Stimulated activated CD8-positive, alpha-beta memory T cell treated with anti-CD3 and anti-CD28 coated beads, Interleukin-12 subunit alpha, Interleukin-12 subunit beta, amount 100 ng/mL, for 24 hours (primary cell): ENCODE measurements at regions not wholly inside any gene's neighbourhood (a gene's known extent, or its start where the extent isn't known, plus 50 kb on each side); places are given as distances from the start of the nearest gene placed in this dataset.
"Not testable (repeated sequence)": the region's sequence is repeated elsewhere in the genome, so short reads cannot be mapped to it uniquely, and the experiment has no call there.

Experiments
- DNase-seq: peaks from one replicate; pipeline ENCODE4 v3.0.0-alpha.2; 2020; ENCODE audit errors: extremely low read depth

DNA sequence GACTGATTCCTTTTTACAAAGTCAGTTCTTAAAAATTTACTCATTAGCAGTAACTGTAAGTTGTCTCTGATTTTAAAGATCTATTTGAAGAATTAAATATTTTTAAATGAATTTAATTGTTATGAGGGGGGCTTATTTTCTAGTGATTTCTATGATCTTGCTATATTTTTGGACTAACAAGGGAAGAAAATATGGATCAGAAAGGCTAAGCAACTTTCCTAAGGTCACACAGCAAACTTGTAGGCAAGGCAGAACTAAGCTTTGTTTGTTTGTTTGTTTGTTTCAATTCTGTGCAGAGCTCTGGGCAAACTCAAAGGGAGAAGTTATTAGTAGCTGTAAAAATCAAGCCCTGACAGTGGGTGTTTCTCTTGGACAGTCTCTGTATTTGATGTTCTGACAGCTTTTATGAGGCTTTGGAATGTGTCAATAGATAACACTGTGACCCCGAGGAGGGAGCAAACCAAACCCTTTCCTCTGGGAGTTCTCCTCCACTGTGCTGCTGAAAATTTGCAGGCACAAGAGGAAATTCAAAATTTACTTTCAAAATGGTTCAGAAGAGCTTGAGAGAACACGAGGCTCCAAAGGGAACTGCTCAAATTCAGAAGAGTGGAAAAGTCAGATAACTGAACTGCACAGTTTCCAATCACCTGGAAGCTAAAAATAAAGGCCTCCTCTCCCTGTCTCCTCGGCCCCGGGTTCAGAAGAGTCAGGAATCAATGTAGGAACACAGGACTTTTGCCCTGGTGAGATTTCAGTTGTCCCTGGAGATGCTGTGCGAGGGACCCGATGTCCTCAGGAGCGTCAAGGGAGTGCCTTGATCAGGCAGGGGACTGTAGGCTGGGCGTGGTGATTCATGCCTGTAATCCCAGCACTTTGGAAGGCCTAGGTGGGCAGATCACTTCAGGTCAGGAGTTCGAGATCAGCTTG is 325.7 kb downstream of the GATA3 start:
- DNase-seq = no peak

DNA sequence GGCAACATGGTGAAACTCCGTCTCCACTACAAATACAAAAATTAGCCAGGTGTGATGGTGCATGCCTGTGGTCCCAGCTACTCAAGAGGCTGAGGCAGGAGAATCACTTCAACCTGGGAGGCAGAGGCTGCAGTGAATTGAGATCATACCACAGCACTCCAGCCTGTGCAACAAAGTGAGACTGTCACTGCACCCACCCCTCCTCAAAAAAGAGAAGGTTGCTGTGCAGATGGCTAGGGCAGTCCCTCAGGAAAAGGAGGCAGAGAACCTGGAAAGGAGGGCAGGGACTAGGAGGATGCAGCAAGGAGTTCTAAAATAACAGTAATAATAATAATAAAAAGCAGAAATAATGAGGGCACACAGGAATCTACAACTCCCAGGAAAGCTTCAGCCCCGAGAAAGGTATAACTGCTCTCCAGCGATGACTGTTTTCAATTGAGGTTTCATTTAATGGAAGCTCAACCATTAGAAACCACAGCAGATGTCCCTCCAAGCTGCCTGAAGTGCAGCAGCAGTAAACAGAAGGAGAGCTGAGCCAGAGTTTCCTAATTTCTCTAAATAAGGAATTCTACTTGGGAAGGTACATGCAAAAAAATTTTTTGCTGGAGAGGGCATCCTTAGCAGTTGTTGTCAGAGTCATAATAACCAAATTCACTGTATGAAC is 326.5 kb downstream of the GATA3 start:
- no peak for DNase-seq

DNA sequence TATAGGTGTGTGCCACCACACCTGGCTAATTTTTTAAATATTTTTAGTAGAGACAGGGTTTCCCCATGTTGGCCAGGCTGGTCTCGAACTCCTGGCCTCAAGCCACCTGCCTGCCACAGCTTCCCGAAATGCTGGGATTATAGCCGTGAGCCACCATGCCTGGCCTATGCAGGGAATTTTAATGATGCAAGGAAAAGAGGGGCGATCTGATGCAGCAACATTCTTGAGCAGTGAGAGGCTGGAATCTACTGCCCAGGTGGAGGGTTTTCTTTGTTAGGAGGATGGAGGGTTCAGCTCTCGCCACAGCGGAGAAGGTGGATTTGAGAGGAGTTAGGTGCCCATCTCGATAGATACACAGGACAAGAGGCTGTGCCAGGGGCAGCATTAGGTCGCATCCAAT is 332.3 kb downstream of the GATA3 start:
- DNase-seq = no peak

DNA sequence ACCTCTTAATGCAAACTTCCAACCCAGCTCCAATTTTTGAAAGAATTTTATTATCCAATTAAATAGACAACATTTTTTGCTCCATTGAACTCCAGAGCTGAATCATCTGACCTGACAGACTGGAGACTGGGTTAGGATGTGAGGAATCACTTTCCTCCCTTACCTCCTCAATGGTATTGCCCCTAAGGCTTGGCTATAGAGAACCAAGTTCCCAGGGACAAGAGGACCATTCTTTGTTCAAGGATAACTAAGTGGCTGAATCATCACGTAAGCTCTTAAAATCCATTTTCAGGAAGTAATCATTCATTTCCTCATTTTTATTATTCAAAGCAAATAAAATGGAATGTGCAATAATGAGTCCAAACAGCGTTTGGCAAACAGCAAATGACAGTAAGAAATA is 335.1 kb downstream of the GATA3 start:
- no peak for DNase-seq

DNA sequence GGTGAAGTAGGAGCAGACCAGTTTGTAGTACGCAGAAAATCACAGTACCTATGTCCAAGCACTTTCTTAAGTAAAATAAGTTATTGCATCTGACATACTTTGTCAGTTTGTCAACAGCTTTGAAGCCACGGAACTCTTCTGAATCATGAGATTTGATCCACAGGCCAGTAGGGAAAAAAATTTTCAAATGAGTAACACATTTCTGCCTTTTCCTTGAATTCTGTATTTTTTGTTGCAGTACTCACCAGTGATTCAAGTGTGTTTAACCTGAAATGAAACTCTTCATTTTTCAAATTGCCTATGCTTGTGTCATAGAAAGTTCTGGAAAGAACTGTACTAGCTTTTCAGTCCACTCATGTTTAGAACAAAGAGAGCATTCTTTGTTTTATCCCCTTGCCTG is 337.7 kb downstream of the GATA3 start:
- no peak for DNase-seq

DNA sequence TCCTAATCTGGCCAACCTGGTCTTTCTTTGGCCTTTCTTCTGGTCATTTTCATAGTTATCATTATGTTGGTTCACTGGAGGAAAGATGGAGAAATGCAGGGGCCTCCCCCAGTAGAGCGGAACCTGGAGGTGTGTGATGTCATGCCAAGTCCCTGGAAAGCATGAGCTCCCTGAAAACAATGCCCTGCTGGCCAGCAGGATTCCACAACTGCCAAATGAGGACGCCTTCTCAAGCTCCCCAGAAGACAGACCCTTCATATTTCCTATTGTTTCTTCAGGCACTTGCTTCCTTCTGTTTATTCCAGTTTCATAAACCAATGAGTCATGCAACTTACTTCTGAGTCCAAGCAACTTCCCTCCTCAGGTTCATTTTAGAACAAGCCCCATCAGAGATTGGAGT is 339.0 kb downstream of the GATA3 start:
- no peak for DNase-seq

DNA sequence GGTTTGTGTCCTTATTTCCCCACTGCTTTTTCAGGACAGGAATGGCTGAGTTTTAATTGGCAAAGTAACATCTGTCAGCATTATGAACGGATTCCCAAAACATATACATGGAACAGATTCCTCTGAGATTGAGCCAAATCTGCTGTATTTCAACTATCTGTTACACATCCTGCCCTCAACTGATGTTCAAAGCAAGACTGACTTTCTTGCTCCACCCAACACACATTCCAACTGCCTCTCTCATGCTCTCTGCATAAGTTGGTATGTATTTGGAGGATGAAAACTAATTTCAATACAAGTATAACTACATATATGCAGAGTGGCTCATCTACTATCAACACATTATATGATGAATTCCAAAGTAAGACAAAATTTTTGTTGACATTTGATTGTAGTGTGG is 342.2 kb downstream of the GATA3 start:
- no peak for DNase-seq

DNA sequence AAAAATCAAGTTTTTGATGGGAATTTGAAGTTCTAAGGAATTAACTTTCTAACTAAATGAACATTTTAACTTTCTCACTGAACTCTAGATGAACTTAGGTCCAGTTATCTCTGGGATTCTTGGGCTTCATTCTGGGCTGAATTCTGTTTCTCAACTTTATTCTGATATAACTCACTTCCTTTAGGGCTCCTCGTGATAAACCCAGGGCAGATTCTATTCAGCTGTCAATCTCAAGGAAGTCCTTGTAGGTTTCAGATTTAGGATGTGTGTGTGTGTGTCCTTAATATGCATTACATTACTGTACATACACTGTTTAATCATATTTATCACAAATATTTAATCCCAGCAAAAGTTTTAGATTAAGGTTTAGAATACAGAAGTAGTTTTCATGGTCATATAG is 344.3 kb downstream of the GATA3 start:
- no peak for DNase-seq

DNA sequence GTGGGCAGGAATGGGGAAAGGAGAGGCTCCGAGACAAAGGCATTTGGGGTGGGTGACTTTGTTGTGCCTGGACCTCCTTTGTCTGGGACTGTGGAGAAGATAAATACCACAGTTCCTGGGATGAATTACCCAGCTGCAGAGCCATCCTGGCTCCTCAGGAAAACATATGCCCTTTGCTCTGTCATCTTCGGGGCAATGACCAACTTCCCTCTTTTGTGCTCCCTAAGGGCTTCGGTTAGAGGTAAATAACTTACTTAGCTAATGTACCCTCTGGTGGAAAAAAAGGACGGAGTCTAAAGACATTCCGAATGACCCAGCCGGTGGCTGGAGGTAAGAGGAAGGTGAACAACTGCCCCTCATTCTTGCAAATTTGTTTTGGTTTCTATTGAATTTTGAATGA is 345.7 kb downstream of the GATA3 start:
- no peak for DNase-seq

DNA sequence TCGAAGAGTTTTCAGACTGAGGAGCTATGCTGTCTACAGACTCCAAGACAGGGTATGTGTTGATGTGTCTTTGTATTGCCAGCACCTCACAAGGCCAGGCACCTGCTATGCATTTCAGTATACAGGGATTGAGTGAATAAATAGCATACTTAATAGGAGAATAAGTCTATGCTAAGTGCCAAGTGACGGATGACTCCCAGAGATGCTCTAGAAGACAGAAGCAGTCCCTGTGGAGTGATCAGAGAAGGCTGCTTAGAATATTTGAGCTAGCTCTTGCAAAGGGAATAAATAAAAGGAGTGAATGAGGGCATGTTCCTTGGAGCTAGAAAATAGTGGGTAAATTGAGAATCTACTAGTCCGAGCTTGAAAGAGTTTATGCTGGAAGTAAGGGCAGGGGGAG is 346.4 kb downstream of the GATA3 start:
- no peak for DNase-seq

DNA sequence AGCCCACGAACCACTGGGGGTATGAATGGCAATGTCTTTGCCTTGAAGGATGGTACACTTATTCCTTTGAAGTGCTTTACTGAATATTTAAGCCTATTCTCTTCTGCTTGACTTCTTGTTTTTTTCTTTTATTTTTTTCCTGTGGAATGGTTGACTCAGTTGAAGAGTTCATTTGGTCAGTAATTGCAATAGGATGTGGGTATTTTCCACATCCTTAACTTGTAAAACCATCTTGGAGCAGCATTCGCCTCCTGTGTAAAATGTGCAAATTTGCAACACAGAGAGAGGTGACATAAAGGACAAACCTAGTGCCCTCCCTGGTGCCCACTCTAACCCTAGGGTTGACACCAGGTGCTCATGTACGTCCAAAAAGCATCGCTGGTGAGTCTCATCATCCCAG is 347.0 kb downstream of the GATA3 start:
- DNase-seq = no peak

DNA sequence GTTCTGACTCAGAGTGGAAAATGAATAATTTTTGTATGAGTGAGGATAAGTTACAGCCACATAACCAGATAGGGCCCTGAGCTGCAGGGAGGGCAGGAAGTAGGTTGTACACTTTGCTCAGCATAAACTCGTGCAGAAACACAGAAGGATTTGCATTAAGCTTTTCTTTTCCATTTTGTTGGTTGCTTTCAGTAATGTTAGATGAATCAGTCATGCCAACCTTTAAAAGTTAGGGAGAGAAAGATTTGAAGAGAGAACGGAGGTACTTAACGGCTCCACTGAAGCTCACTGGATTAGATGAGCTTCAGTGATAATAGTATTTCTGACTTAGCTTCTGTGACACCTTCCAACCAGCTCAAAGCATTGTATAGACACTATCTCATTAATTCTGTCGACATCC is 348.1 kb downstream of the GATA3 start:
- DNase-seq = no peak

DNA sequence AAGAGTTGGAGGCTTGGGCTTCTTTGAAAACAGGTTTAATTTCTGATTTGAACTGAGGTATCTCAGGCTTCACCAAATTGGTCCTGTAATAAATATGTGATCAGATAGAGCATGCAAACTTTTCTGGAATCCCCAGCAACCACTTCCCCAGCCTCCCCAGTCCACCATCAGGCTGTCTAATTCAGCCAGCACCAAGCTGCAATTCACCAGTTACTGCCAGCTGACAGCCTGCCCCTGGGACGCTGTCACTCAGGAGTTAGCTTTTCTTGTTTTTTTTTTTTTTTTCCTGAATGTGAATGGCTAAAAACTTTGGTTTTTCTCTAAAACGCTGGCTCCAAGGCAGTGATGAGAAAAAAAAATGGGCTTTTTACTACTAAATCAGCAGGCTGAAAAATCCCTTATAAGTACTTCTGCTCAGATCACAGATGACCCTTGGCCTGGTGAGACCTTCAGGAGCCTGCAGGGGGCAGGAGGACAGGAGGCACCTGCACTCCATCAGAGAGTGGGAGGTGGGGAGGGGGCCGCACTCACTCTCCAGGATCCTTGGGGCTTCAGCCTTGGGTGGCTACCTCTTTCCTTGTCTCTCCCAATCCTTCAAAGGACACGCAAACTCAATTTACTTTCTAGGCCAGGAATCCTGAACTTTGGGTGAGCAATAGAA is 349.4 kb downstream of the GATA3 start:
- DNase-seq = no peak

DNA sequence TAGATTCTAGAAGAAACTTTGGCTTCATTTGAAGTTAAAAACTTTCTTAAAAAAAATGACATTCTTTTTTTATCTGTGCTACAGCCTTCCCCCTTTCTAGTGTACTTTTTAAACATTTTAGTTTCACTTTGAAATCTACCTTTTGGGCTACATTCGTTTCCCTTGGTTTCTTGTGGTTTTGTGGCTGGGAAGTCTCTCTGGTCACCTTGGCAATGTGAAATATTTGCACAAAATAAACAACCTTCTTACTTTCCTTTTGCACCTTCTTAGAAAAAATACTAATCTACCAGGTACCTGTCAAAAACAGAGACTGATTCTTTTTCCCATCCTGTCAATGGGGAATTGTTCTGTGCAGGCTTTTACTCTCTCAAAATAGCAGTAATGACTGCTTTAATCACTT is 350.2 kb downstream of the GATA3 start:
- DNase-seq = no peak

DNA sequence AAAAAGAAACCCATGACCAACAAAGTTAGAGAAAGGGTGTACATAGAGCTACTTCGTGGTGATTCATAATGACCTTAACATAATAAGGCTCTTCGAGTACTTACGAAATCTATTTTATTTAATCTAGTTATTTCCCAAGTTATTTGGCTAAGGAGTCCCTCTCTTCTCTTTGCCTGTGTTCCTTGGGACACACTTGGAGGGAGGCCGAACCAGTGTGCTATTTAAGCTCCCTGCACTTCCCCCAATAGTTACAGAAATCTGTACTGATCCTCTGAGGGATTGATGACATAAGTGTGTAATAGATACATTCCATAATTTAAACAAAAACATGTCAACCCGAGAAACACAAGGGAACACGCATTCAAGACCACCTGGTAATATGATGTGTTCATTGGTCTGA is 351.1 kb downstream of the GATA3 start:
- no peak for DNase-seq

DNA sequence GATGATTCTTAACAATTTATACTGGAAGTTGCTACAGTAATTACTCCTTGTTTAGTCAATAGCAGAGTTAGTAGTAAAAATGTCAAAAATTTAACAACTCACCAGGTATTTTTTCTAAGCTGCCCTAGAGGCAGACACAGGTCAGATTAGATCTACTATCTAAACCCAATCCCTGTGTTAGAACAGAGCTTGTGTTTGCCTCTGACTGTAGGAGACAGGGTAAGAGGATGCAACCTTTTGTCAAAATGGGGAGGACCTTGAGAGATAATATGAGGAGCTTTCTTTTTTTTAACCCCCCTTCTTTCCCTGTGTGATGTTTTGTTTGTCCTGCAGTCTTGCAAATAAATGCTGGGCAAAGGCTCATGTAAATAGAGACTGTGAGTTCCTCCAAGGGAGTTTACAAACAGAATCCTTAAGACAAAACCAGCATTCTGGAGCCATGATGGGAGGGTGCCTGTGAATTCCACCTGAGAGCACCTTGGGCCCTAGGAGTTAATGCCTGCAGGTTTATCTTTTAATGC is 353.1 kb downstream of the GATA3 start:
- DNase-seq = no peak

DNA sequence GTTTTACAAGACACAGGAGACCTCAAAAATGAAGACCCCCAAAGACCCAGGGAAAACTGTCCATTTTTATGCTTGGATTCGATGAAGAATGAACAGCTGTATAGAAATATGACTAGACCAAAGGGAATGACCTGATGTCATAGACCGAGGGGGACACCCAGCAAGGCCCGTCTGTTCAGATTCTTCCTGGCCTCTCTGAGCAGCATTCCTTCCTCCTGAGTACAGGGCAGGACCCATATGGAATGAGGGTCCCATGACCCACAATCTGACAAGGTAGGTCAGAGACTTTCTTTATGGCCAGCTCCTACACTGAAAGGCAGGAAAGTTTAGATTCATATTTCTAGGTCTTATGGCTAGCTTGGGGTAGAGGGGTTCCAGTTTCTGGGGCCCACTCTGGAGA is 356.0 kb downstream of the GATA3 start:
- no peak for DNase-seq

DNA sequence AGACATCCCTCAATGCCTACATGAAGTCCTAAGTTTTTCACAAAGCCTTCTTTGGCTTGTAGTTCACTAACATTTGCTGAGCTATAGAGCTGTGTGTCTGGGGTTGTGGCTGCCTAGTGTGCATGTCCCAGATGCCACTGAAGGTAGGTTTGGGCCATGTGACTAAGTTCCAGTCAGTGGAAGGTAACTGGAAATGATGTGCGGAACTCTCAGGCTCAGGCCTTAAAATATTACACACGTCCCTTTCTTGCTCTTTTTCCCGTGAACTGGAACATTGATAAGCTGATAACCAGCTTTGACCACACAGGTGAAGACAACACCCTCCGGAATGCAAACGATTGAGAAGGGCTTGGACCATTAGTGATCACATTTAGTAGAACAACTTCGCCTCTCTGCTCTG is 358.1 kb downstream of the GATA3 start:
- no peak for DNase-seq

DNA sequence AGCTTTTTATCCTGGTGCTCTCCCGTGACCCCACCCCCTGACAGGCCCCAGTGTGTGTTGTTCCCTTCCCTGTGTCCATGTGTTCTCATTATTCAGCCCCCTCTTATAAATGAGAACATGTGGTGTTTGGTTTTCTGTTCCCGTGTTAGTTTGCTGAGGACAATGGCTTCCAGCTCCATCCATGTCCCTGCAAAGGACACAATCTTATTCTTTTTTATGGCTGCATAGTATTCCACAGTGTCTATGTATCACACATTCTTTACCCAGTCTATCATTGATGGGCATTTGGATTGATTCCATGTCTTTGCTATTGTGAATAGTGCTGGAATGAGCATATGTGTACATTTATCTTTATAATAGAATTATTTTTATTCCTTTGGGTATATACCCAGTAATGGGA is 360.5 kb downstream of the GATA3 start:
- not testable (repeated sequence) for DNase-seq

DNA sequence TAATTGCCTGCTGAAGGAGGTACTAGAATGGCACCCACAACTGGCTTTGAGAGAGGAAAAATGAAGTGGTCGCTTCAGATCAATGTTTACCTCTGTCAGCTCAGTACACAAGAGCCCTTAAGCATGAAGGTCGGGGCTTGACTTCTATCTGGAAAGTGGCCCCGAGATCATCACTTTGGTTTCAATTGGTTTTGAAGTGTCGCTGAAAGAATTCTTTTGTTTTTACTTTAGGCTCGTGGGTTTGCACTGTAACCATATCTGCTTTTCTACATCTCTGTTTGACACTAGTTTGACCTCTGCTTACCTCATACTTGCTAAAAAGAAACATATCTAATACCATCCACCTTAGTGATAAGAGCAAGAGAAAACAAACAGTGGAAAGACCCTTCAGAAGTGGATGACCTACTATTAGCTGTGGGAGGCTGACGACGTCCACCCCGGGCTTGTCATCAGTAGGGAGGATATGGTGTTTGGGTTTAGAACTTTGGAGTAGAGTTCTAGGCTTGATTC is 361.8 kb downstream of the GATA3 start:
- DNase-seq = no peak

DNA sequence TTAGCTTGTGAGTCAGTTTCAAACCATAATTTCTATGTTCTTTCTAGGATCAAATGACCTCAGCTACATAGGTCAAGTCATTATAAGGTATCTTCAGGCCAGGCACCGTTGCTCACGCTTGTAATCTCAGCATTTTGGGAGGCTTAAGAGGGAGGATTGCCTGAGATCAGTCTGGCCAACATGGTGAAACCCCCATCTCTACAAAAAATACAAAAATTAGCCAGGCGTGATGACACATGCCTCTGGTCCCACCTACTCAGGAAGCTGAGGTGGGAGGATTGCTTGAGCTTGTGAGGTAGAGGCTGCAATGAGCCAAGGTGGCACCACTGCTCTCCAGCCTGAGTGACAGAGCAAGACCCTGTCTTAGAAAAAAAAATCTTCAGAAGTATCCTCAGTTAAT is 362.3 kb downstream of the GATA3 start:
- DNase-seq = no peak

DNA sequence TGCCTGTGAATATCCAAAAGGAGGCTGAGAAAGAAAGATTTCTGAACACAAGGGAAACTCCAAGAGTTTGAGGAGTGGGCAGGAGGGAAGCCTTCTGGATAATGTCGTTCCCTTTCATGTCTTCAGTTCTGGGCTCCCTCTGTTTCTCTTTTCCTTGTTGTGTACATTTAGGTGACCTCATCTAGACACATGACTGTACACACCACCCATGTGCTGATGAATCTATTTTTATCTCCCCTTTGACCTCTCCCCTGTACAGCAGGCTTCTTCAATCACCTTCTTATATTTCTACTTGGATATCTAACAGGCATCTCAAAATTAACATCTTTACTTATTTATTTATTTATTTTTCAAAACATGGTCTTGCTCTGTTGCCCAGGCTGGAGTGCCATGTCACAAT is 363.1 kb downstream of the GATA3 start:
- DNase-seq = no peak
